ENCODE measurements at regions not wholly inside any gene's neighbourhood (a gene's known extent, or its start where the extent isn't known, plus 50 kb on each side); places are given as distances from the start of the nearest gene placed in this dataset.
"Not testable (repeated sequence)": the region's sequence is repeated elsewhere in the genome, so short reads cannot be mapped to it uniquely, and the experiment has no call there.

DNA sequence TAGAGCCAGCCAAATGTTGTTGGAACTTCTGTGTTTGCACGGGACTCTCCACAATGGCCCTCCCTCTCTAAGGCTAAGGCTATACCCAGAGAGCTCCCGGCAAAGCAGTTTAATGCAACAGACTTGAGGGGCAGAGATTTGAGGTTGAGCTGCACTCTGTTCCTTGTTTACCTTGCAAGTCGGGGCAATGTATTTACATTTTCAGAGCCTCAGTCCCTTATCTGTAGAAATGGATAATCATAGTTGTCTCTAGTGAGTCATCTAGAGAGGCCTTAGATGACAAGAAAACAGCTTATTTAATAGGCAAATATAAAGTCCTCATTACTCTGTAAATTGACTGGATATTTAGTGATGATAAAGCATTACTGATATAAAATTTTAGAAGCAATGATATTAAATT lies 917.7 kb downstream of the MCTP2 start:
- TF ChIP-seq CTCF (IDR thresholded peaks at IDR 0.05) (no peak), POLR2A (IDR thresholded peaks at IDR 0.05) (no peak)
- WGBS, 2 donors: 56 to 58% methylated on average over 3 of the region's 3 CpGs
- Histone ChIP-seq H3K27ac (no peak overlapping the region), H3K4me3 (no peak overlapping the region), H3K9me3 (no peaks in the 10 kb centered on the region), H3K4me1 (no peaks in the 10 kb centered on the region), H3K27me3 (no peaks in the 10 kb centered on the region), H3K36me3 (no peaks in the 10 kb centered on the region)
- intact Hi-C loops (cut with DNase I): no loop called here
- no peak for DNase-seq

- intact Hi-C loops (cut with DNase I): no loop called here
- no peak for DNase-seq
- H3K9me3 ChIP-seq: no peaks in the 10 kb centered on the region
- no peaks in the 10 kb centered on the region for H3K27me3 ChIP-seq
- TF ChIP-seq POLR2A (IDR thresholded peaks at IDR 0.05): no peak
- no peak for TF ChIP-seq CTCF (IDR thresholded peaks at IDR 0.05)
- no peaks in the 10 kb centered on the region for H3K36me3 ChIP-seq
- H3K4me1 ChIP-seq: no peaks in the 10 kb centered on the region
- H3K4me3 ChIP-seq: no peak overlapping the region
- no peak overlapping the region for H3K27ac ChIP-seq
Measured at GRCh38 chr15:95149771-95150170, 918.4 kb downstream of the MCTP2 start.

GRCh38 chr15:95150466-95150865 lies 919.1 kb downstream of the MCTP2 start:
- Histone ChIP-seq H3K27ac (no peak overlapping the region), H3K4me1 (no peaks in the 10 kb centered on the region), H3K4me3 (no peak overlapping the region), H3K27me3 (no peaks in the 10 kb centered on the region), H3K36me3 (no peaks in the 10 kb centered on the region), H3K9me3 (no peaks in the 10 kb centered on the region)
- no peak for TF ChIP-seq CTCF (IDR thresholded peaks at IDR 0.05)
- 74 to 75% methylated on average over 10 of the region's 10 CpGs for WGBS, 2 donors
- DNase-seq: no peak
- intact Hi-C loops (cut with DNase I): no loop called here

DNA sequence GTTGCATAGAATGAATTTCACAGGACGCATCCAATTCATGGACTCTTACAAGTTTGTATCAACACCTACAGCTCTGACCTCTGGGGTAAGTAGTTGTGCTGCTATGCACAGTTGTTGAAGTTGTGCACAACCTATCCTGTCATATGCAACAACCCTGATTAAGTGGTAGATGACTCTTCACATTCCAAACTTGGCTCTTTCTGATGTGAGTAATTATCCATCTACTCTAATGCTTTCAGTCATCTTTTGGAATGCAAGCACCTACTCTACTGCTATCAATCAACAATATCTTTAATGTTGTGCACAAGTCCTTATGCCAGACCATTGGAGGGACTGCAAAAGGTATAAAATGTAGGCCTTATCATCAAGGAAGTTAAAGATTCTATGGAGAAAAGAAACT lies 921.4 kb downstream of the MCTP2 start:
- Histone ChIP-seq H3K9me3 (no peaks in the 10 kb centered on the region), H3K27me3 (no peaks in the 10 kb centered on the region), H3K36me3 (no peaks in the 10 kb centered on the region), H3K27ac (no peak overlapping the region), H3K4me3 (no peak overlapping the region), H3K4me1 (no peaks in the 10 kb centered on the region)
- TF ChIP-seq POLR2A (IDR thresholded peaks at IDR 0.05) (no peak), CTCF (IDR thresholded peaks at IDR 0.05) (no peak)
- intact Hi-C loops (cut with DNase I): no loop called here
- DNase-seq: no peak
- WGBS, 2 donors: 86 to 91% methylated on average over 1 of the region's 1 CpG

GRCh38 chr15:95153201-95153600 lies 921.8 kb downstream of the MCTP2 start:
- H3K27me3 ChIP-seq; H3K36me3 ChIP-seq; H3K4me3 ChIP-seq; H3K27ac ChIP-seq; H3K4me1 ChIP-seq; DNase-seq; H3K9me3 ChIP-seq; intact Hi-C loops (cut with DNase I): not testable (repeated sequence)
- WGBS, 2 donors: 65 to 78% methylated on average over 2 of the region's 2 CpGs

GRCh38 chr15:95160316-95160715 lies 929.0 kb downstream of the MCTP2 start:
- H3K4me3 ChIP-seq: no peak overlapping the region
- H3K27ac ChIP-seq: no peak overlapping the region
- no peak for DNase-seq
- H3K36me3 ChIP-seq: no peaks in the 10 kb centered on the region
- 82 to 87% methylated on average over 4 of the region's 4 CpGs for WGBS, 2 donors
- no peaks in the 10 kb centered on the region for H3K27me3 ChIP-seq
- H3K9me3 ChIP-seq: no peaks in the 10 kb centered on the region
- intact Hi-C loops (cut with DNase I): no loop called here
- H3K4me1 ChIP-seq: no peaks in the 10 kb centered on the region
- no peak for TF ChIP-seq POLR2A (IDR thresholded peaks at IDR 0.05)
- TF ChIP-seq CTCF (IDR thresholded peaks at IDR 0.05): no peak
